ENCODE measurements at regions not wholly inside any gene's neighbourhood (a gene's known extent, or its start where the extent isn't known, plus 50 kb on each side); places are given as distances from the start of the nearest gene placed in this dataset.

GRCh38 chr2:224202281-224202865, 163.3 kb upstream of the SERPINE2 start:
- TF ChIP-seq CTCF (optimal IDR thresholded peaks at IDR 0.05 in 1 of 3, IDR thresholded peaks at IDR 0.05 in 1 of 3, conservative IDR thresholded peaks at IDR 0.05 in 1 of 3; ENCODE audit: extremely low read depth in 1 of 3, insufficient read depth in 2 of 3, low read length in 3 of 3) = no peak
- no peak for TF ChIP-seq EZH2 (IDR thresholded peaks at IDR 0.05; ENCODE audit: low read length)
